ENCODE measurements at regions not wholly inside any gene's neighbourhood (a gene's known extent, or its start where the extent isn't known, plus 50 kb on each side); places are given as distances from the start of the nearest gene placed in this dataset.
"Not testable (repeated sequence)": the region's sequence is repeated elsewhere in the genome, so short reads cannot be mapped to it uniquely, and the experiment has no call there.

DNA sequence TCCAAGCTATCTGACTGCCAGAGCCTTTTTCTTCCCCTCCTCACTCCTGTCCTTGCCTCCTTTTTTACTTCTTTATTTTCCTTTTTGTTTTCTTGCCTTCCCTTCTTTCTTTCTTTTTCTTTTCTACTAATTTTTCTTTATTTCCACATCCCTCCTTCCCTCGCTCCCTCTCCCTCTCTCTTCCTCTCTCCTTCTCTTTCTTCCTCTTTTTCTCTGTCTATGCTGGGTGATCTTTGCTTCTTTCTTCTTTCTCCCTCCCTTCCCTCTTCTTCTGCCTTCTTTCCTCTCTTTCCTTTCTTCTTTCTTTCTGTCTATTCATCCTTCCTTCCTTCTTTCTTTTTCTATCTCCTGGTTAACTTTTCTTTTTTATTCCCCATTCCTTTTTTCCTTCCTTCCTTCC, 564.8 kb downstream of the NSUN3 start:
- no peak overlapping the region for H3K27ac ChIP-seq
- peaks cover 0 to 4% (median 0%) of the 10 kb centered on the region in 3 donors for H3K4me1 ChIP-seq
- WGBS, 2 donors = 73 to 88% methylated on average over 1 of the region's 1 CpG
- H3K9me3 ChIP-seq = no peaks in the 10 kb centered on the region
- intact Hi-C loops (cut with DNase I) = no loop called here
- H3K27me3 ChIP-seq = no peaks in the 10 kb centered on the region
- no peaks in the 10 kb centered on the region for H3K36me3 ChIP-seq
- no peak overlapping the region for H3K4me3 ChIP-seq
- DNase-seq = no peak
- TF ChIP-seq POLR2A (IDR thresholded peaks at IDR 0.05) (no peak), CTCF (IDR thresholded peaks at IDR 0.05) (no peak)

DNA sequence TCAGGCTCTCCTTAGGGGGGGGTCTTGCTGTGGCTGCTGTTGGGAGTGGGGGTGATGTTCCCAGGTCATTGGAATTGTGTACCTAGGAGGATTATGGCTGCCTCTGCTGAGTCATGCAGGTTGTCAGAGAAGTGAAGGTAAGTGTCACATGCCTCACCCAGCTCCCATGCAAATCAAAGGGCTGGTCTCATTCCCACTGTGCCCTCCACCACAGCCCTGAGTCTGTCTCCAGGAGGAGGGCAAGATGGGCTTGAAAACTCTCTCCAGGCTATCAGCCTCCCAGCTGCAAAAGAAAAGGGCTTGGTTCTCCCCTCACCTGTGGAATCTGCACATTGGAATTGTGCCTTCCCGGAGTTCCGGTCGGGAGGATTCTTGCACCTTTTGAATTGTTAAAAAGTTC, 580.5 kb downstream of the NSUN3 start:
- intact Hi-C loops (cut with DNase I) = no loop called here
- TF ChIP-seq CTCF (IDR thresholded peaks at IDR 0.05) = no peak
- no peak for TF ChIP-seq POLR2A (IDR thresholded peaks at IDR 0.05)
- Histone ChIP-seq H3K9me3 (no peaks in the 10 kb centered on the region), H3K36me3 (no peaks in the 10 kb centered on the region), H3K4me3 (no peak overlapping the region), H3K27ac (no peak overlapping the region), H3K4me1 (peaks cover 0 to 2% (median 0%) of the 10 kb centered on the region in 3 donors), H3K27me3 (no peaks in the 10 kb centered on the region)
- WGBS, 2 donors = 83 to 100% methylated on average over 2 to 3 of the region's 3 CpGs
- DNase-seq = no peak

- TF ChIP-seq POLR2A (IDR thresholded peaks at IDR 0.05) = no peak
- TF ChIP-seq CTCF (IDR thresholded peaks at IDR 0.05) = no peak
- intact Hi-C loops (cut with DNase I) = no loop called here
- no peak overlapping the region for H3K4me3 ChIP-seq
- no peaks in the 10 kb centered on the region for H3K9me3 ChIP-seq
- H3K27ac ChIP-seq = no peak overlapping the region
- peaks cover 0 to 5% (median 0%) of the 10 kb centered on the region in 3 donors for H3K4me1 ChIP-seq
- 71% methylated on average over 3 of the region's 3 CpGs for WGBS, 2 donors
- H3K27me3 ChIP-seq = no peaks in the 10 kb centered on the region
- H3K36me3 ChIP-seq = no peaks in the 10 kb centered on the region
- DNase-seq = no peak
Observed at GRCh38 chr3:94645790-94646189, 582.9 kb downstream of the NSUN3 start.

GRCh38 chr3:94647131-94647530, 584.3 kb downstream of the NSUN3 start:
- intact Hi-C loops (cut with DNase I) = no loop called here
- no peaks in the 10 kb centered on the region for H3K9me3 ChIP-seq
- H3K4me3 ChIP-seq = no peak overlapping the region
- no peak for TF ChIP-seq POLR2A (IDR thresholded peaks at IDR 0.05)
- H3K4me1 ChIP-seq = peaks cover 0 to 5% (median 0%) of the 10 kb centered on the region in 3 donors
- 43 to 52% methylated on average over 3 of the region's 3 CpGs for WGBS, 2 donors
- no peak for DNase-seq
- no peaks in the 10 kb centered on the region for H3K36me3 ChIP-seq
- no peak overlapping the region for H3K27ac ChIP-seq
- H3K27me3 ChIP-seq = no peaks in the 10 kb centered on the region

DNA sequence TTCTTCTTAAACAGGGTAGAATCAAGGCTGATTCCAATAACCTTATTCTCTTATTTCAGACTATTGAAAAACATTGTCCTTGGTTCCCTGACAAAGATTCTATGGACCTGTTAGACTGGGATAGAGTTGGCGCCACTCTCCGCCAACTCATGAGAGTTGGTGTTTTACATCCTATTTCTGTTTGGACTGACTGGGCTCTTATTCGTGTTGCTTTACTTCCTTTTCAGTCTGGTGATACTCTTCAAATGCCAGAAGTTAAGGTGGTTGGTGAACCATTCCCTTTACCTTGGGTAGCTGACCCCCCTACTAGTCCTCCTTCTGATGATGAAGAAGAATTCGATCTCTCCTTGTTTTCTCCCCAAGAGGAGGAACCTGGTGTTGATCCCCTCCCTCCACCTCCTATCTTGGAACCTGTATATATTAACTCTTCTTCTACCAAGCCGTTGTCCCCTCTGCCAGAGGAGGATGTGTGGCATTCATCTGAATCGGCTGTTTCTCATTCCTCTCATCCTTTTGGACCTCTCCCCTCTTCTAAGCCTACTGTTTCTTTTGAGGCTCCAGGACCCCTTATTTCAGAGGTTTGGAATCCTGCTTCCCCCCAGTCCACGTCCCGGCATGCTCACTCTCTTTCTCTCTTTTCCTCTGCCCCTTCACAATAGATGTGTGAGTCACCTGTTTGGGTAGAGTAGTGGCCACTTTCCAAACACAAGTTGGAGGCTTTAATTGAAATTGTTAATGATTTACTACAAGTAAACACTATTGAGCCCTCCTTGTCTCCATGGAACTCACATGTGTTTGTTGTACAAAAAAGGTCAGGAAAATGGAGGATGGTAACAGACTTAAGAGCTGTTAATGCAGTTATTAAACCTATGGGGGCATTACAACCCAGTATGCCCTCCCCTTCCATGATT, 585.7 kb downstream of the NSUN3 start:
- WGBS, 2 donors = 52 to 57% methylated on average over 8 of the region's 8 CpGs
- H3K27ac ChIP-seq = peak overlapping the region in 2 of 4 donors; percentile 19 to 53
- intact Hi-C loops (cut with DNase I); H3K27me3 ChIP-seq; H3K9me3 ChIP-seq; H3K4me3 ChIP-seq; DNase-seq; H3K4me1 ChIP-seq; H3K36me3 ChIP-seq: not testable (repeated sequence)

DNA sequence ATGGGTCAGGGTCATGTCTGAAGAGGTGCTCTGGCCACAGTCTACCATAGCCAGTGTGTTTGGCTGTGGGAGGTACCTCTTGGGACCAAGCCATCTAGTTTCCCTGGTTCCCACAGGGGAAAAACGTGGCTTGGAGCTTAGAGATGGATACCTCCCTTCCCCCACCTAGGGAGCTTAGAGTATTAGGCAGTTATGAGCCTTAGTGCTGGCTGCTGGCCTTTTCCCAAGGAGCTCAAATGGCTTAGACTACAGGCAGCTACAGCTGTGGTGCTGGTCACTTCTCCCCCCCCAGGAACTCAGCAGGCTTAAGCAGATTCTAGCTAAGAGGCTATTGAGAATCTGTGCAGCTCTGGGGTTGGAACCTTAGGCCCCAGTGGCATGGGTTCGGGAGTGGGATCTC, 591.2 kb downstream of the NSUN3 start:
- no peaks in the 10 kb centered on the region for H3K9me3 ChIP-seq
- no peak for DNase-seq
- no peak for TF ChIP-seq POLR2A (IDR thresholded peaks at IDR 0.05)
- TF ChIP-seq CTCF (IDR thresholded peaks at IDR 0.05) = no peak
- intact Hi-C loops (cut with DNase I) = no loop called here
- H3K36me3 ChIP-seq = no peaks in the 10 kb centered on the region
- no peaks in the 10 kb centered on the region for H3K4me1 ChIP-seq
- H3K4me3 ChIP-seq = no peak overlapping the region
- WGBS, 2 donors = 57 to 59% methylated on average over 2 of the region's 2 CpGs
- H3K27me3 ChIP-seq = no peaks in the 10 kb centered on the region
- H3K27ac ChIP-seq = no peak overlapping the region
